ENCODE measurements at regions not wholly inside any gene's neighbourhood (a gene's known extent, or its start where the extent isn't known, plus 50 kb on each side); places are given as distances from the start of the nearest gene placed in this dataset.
"Not testable (repeated sequence)": the region's sequence is repeated elsewhere in the genome, so short reads cannot be mapped to it uniquely, and the experiment has no call there.

- peaks cover 0 to 1% (median 0%) of the 10 kb centered on the region in 3 donors for H3K4me1 ChIP-seq
- H3K36me3 ChIP-seq = no peaks in the 10 kb centered on the region
- no peak overlapping the region for H3K4me3 ChIP-seq
- no peaks in the 10 kb centered on the region for H3K27me3 ChIP-seq
- no peak overlapping the region for H3K27ac ChIP-seq
- FAIRE-seq = no peak
- ATAC-seq = no peak
- TF ChIP-seq, protein P1, sequence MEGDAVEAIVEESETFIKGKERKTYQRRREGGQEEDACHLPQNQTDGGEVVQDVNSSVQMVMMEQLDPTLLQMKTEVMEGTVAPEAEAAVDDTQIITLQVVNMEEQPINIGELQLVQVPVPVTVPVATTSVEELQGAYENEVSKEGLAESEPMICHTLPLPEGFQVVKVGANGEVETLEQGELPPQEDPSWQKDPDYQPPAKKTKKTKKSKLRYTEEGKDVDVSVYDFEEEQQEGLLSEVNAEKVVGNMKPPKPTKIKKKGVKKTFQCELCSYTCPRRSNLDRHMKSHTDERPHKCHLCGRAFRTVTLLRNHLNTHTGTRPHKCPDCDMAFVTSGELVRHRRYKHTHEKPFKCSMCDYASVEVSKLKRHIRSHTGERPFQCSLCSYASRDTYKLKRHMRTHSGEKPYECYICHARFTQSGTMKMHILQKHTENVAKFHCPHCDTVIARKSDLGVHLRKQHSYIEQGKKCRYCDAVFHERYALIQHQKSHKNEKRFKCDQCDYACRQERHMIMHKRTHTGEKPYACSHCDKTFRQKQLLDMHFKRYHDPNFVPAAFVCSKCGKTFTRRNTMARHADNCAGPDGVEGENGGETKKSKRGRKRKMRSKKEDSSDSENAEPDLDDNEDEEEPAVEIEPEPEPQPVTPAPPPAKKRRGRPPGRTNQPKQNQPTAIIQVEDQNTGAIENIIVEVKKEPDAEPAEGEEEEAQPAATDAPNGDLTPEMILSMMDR (IDR thresholded peaks at IDR 0.05) = no peak
- no peak for DNase-seq
- intact Hi-C loops (cut with DNase I) = no loop called here
- WGBS, 2 donors = 85 to 92% methylated on average over 4 of the region's 4 CpGs
- H3K9me3 ChIP-seq = no peaks in the 10 kb centered on the region
Observed at GRCh38 chr13:81012031-81012430, 671.1 kb upstream of the SPRY2 start.

GRCh38 chr13:81001828-81002385 is 661.0 kb upstream of the SPRY2 start:
- ATAC-seq = no peak
- FAIRE-seq = no peak
- Histone ChIP-seq H3K27me3 (no peaks in the 10 kb centered on the region), H3K4me3 (no peak overlapping the region), H3K27ac (no peak overlapping the region), H3K4me1 (no peaks in the 10 kb centered on the region), H3K36me3 (no peaks in the 10 kb centered on the region), H3K9me3 (no peaks in the 10 kb centered on the region)
- DNase-seq = no peak
- intact Hi-C loops (cut with DNase I) = no loop called here
- TF ChIP-seq, protein P1 (IDR thresholded peaks at IDR 0.05) = no peak
- 19 to 36% methylated on average over 1 of the region's 1 CpG for WGBS, 2 donors

GRCh38 chr13:80998603-80999002 is 657.7 kb upstream of the SPRY2 start:
- H3K27ac ChIP-seq; FAIRE-seq; H3K4me1 ChIP-seq; H3K9me3 ChIP-seq; ATAC-seq; intact Hi-C loops (cut with DNase I); H3K27me3 ChIP-seq; DNase-seq; H3K36me3 ChIP-seq; H3K4me3 ChIP-seq: not testable (repeated sequence)
- WGBS, 2 donors = 81 to 92% methylated on average over 15 of the region's 15 CpGs

DNA sequence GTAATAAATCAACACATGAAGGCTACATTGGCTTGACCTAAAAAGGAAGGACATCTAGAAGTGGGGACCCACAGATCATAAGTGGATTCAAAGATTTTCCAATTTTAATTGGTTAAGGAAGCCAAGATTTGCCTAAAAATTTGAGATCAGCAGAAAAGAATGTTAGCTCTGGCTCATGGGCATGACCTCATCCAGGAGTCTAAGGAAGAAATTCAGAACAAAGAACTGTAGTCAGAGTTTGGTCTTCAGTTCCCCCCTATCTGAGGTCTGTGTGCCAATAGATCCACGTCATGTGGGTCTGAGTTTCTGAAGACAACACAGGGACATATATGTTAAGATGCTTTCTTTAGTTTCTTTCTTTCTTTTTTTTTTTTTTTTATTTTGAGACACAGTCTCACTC is 648.8 kb upstream of the SPRY2 start:
- Histone ChIP-seq H3K4me3 (no peak overlapping the region), H3K9me3 (no peaks in the 10 kb centered on the region), H3K27me3 (no peaks in the 10 kb centered on the region), H3K4me1 (no peaks in the 10 kb centered on the region), H3K27ac (no peak overlapping the region), H3K36me3 (no peaks in the 10 kb centered on the region)
- FAIRE-seq (no peak), ATAC-seq (no peak), DNase-seq (no peak)
- 58 to 74% methylated on average over 1 of the region's 1 CpG for WGBS, 2 donors
- TF ChIP-seq, protein P1 (IDR thresholded peaks at IDR 0.05) = no peak
- intact Hi-C loops (cut with DNase I) = no loop called here

GRCh38 chr13:80989241-80989640 is 648.3 kb upstream of the SPRY2 start:
- ATAC-seq (no peak), FAIRE-seq (no peak), DNase-seq (no peak)
- Histone ChIP-seq H3K9me3 (no peaks in the 10 kb centered on the region), H3K27ac (no peak overlapping the region), H3K36me3 (no peaks in the 10 kb centered on the region), H3K4me3 (no peak overlapping the region), H3K27me3 (no peaks in the 10 kb centered on the region), H3K4me1 (no peaks in the 10 kb centered on the region)
- intact Hi-C loops (cut with DNase I) = no loop called here
- TF ChIP-seq, protein P1 (IDR thresholded peaks at IDR 0.05) = no peak
- 67 to 81% methylated on average over 6 of the region's 6 CpGs for WGBS, 2 donors

Data from pancreas (tissue), 10 donors.